ENCODE measurements at regions not wholly inside any gene's neighbourhood (a gene's known extent, or its start where the extent isn't known, plus 50 kb on each side); places are given as distances from the start of the nearest gene placed in this dataset.

GRCh38 chr5:121156565-121156964 lies 692.5 kb downstream of the PRR16 start:
- in situ Hi-C loops (cut with HindIII; ENCODE audit: low sequenced_read_pairs) = no loop called here

GRCh38 chr5:121158451-121158850 lies 693.2 kb upstream of the FTMT start:
- in situ Hi-C loops (cut with HindIII; ENCODE audit: low sequenced_read_pairs) = no loop called here
- no peak for DNase-seq (ENCODE audit: low spot score)

More at GRCh38 chr5:121156565-121156964, 692.5 kb downstream of the PRR16 start:
- DNase-seq (ENCODE audit: low spot score) = no peak

GRCh38 chr5:121160591-121160990 lies 691.1 kb upstream of the FTMT start:
- no peak for DNase-seq (ENCODE audit: low spot score)
- in situ Hi-C loops (cut with HindIII; ENCODE audit: low sequenced_read_pairs) = no loop called here

- DNase-seq (ENCODE audit: low spot score) = no peak
- in situ Hi-C loops (cut with HindIII; ENCODE audit: low sequenced_read_pairs) = no loop called here
Measured at GRCh38 chr5:121164632-121165031, 687.0 kb upstream of the FTMT start.

GRCh38 chr5:121171361-121171760 lies 680.3 kb upstream of the FTMT start:
- in situ Hi-C loops (cut with HindIII; ENCODE audit: low sequenced_read_pairs) = no loop called here
- no peak for DNase-seq (ENCODE audit: low spot score)

GRCh38 chr5:121171834-121172233 lies 679.8 kb upstream of the FTMT start:
- DNase-seq (ENCODE audit: low spot score) = no peak
- in situ Hi-C loops (cut with HindIII; ENCODE audit: low sequenced_read_pairs) = no loop called here

- in situ Hi-C loops (cut with HindIII; ENCODE audit: low sequenced_read_pairs) = no loop called here
- DNase-seq (ENCODE audit: low spot score) = no peak
Measured at GRCh38 chr5:121174351-121174750, 677.3 kb upstream of the FTMT start.

GRCh38 chr5:121175986-121176385 lies 675.7 kb upstream of the FTMT start:
- no peak for DNase-seq (ENCODE audit: low spot score)
- in situ Hi-C loops (cut with HindIII; ENCODE audit: low sequenced_read_pairs) = no loop called here

GRCh38 chr5:121182788-121183490 lies 668.7 kb upstream of the FTMT start:
- DNase-seq (ENCODE audit: low spot score) = no peak

GRCh38 chr5:121188849-121189248 lies 662.8 kb upstream of the FTMT start:
- no peak for DNase-seq (ENCODE audit: low spot score)
- in situ Hi-C loops (cut with HindIII; ENCODE audit: low sequenced_read_pairs) = no loop called here

More at GRCh38 chr5:121182788-121183490, 668.7 kb upstream of the FTMT start:
- in situ Hi-C loops (cut with HindIII; ENCODE audit: low sequenced_read_pairs) = no loop called here

- in situ Hi-C loops (cut with HindIII; ENCODE audit: low sequenced_read_pairs) = no loop called here
Measured at GRCh38 chr5:121189342-121190305, 662.1 kb upstream of the FTMT start.

GRCh38 chr5:121199216-121199999 lies 652.3 kb upstream of the FTMT start:
- no peak for DNase-seq (ENCODE audit: low spot score)
- in situ Hi-C loops (cut with HindIII; ENCODE audit: low sequenced_read_pairs) = no loop called here

More at GRCh38 chr5:121189342-121190305, 662.1 kb upstream of the FTMT start:
- peak; percentile 23 for DNase-seq (ENCODE audit: low spot score)

- DNase-seq (ENCODE audit: low spot score) = no peak
- in situ Hi-C loops (cut with HindIII; ENCODE audit: low sequenced_read_pairs) = no loop called here
Measured at GRCh38 chr5:121218086-121218485, 633.6 kb upstream of the FTMT start.

GRCh38 chr5:121221483-121221882 lies 630.2 kb upstream of the FTMT start:
- in situ Hi-C loops (cut with HindIII; ENCODE audit: low sequenced_read_pairs) = no loop called here
- no peak for DNase-seq (ENCODE audit: low spot score)

GRCh38 chr5:121226765-121227164 lies 624.9 kb upstream of the FTMT start:
- no peak for DNase-seq (ENCODE audit: low spot score)
- in situ Hi-C loops (cut with HindIII; ENCODE audit: low sequenced_read_pairs) = no loop called here

GRCh38 chr5:121239951-121240350 lies 611.7 kb upstream of the FTMT start:
- DNase-seq (ENCODE audit: low spot score) = no peak
- in situ Hi-C loops (cut with HindIII; ENCODE audit: low sequenced_read_pairs) = no loop called here

GRCh38 chr5:121246971-121247370 lies 604.7 kb upstream of the FTMT start:
- no peak for DNase-seq (ENCODE audit: low spot score)
- in situ Hi-C loops (cut with HindIII; ENCODE audit: low sequenced_read_pairs) = no loop called here

GRCh38 chr5:121251954-121252353 lies 599.7 kb upstream of the FTMT start:
- DNase-seq (ENCODE audit: low spot score) = no peak
- in situ Hi-C loops (cut with HindIII; ENCODE audit: low sequenced_read_pairs) = no loop called here

GRCh38 chr5:121257621-121258020 lies 594.1 kb upstream of the FTMT start:
- in situ Hi-C loops (cut with HindIII; ENCODE audit: low sequenced_read_pairs) = no loop called here
- DNase-seq (ENCODE audit: low spot score) = no peak

GRCh38 chr5:121263456-121263855 lies 588.2 kb upstream of the FTMT start:
- in situ Hi-C loops (cut with HindIII; ENCODE audit: low sequenced_read_pairs) = no loop called here
- no peak for DNase-seq (ENCODE audit: low spot score)

All from G401 (cell line).